MG63 (cell line): ENCODE measurements at regions not wholly inside any gene's neighbourhood (a gene's known extent, or its start where the extent isn't known, plus 50 kb on each side); places are given as distances from the start of the nearest gene placed in this dataset.

Experiments
- DNase-seq: peaks from one replicate; pipeline ENCODE4 v3.0.0-alpha.2; 2020
- H3K27me3 ChIP-seq: fragments of 250-450 bp; sonication (Bioruptor Pico); 2 replicates; pipeline ENCODE4 v1.5.1; 2020; ENCODE audit warnings: mild to moderate bottlenecking, moderate library complexity
- H3K36me3 ChIP-seq: fragments of 250-450 bp; sonication (Bioruptor Pico); 2 replicates; pipeline ENCODE4 v1.5.1; 2020; ENCODE audit warnings: mild to moderate bottlenecking, moderate library complexity
- H3K4me3 ChIP-seq: fragments of 250-450 bp; sonication (Bioruptor Pico); 2 replicates; pipeline ENCODE4 v1.5.1; 2020; ENCODE audit warnings: mild to moderate bottlenecking, moderate library complexity
- H3K9me3 ChIP-seq: fragments of 250-450 bp; sonication (Bioruptor Pico); 2 replicates; pipeline ENCODE4 v1.5.1; 2020; ENCODE audit warnings: mild to moderate bottlenecking, moderate library complexity

DNA sequence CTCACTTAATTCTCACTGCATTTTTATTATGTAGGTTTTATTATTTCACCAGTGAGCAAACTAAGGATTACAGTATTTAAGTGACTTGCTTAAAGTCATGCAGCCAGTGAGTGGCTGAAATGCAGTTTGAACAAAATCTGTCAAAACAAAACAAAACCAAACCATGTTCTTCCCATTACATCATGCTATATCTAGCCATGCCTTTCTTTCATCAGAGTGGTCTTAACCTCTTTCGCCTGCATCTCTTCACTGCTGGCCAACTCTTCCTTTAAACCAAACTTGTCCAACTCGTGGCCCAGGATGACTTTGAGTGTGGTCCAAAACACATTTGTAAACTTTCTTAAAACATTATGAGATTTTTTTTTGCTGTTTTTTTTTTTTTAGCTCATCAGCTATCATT, 223.2 kb downstream of the PCDH7 start:
- Histone ChIP-seq H3K9me3 (no peaks in the 10 kb centered on the region), H3K4me3 (no peak overlapping the region), H3K27me3 (no peaks in the 10 kb centered on the region), H3K36me3 (no peaks in the 10 kb centered on the region)
- DNase-seq = no peak

DNA sequence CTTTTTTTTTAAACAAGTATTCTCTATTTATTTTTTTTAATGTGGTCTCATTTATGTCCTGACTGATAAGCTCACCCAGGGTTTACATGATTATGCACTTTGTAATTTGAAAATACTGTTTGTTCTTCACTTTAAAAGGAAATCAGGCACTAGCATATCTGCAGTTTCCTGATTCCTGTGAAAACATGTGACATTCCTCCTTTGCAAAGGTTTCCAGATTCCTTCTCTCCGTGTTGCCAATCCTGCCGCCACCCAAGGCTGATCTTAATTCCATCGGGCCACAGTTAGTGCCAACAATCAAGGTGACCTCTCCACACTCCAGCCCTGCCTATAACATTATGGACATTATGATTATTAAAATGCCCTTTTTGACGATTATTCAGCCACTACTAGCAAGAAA, 225.4 kb downstream of the PCDH7 start:
- H3K9me3 ChIP-seq = no peaks in the 10 kb centered on the region
- H3K27me3 ChIP-seq = no peaks in the 10 kb centered on the region
- no peak overlapping the region for H3K4me3 ChIP-seq
- DNase-seq = no peak
- no peaks in the 10 kb centered on the region for H3K36me3 ChIP-seq

DNA sequence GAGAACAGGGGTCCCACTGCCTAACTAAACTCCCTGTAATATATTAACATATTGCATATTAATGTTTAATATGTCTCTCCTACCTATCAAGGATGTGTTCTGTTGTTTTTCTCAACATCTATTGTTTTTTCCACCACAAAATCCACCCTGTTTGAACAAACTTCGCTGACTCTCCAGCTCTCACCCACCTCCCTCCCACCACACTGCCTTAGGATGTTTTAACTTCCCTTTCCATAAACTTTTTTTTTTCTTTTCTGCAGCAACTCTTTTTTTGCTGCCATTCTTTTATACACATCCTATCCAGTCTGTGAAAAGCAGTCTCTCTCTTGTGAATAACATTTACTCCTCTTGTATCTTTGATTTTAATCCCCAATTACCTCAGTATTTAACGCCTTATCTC, 226.1 kb downstream of the PCDH7 start:
- Histone ChIP-seq H3K36me3 (no peaks in the 10 kb centered on the region), H3K27me3 (no peaks in the 10 kb centered on the region), H3K9me3 (no peaks in the 10 kb centered on the region), H3K4me3 (no peak overlapping the region)
- DNase-seq = no peak

DNA sequence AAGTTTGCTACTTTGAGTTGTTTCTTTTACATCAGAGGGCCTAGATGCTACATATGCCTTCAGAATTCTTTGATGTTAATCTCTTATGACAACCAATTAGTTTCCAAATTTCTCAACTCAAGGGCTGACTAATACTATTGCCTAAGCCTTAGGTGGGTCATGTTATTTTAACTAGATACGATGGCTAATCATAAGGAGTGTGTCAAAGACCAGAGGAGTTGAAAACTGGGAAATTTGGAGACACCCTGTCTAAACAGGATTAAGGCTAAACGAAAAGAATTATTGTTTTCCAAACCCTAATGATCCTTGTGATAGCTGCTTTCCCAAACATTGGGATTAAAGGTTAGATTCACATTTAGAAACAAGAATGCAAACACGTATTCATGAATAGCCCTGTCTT, 228.5 kb downstream of the PCDH7 start:
- no peaks in the 10 kb centered on the region for H3K27me3 ChIP-seq
- H3K36me3 ChIP-seq = no peaks in the 10 kb centered on the region
- no peak for DNase-seq
- H3K9me3 ChIP-seq = no peaks in the 10 kb centered on the region
- H3K4me3 ChIP-seq = no peak overlapping the region

DNA sequence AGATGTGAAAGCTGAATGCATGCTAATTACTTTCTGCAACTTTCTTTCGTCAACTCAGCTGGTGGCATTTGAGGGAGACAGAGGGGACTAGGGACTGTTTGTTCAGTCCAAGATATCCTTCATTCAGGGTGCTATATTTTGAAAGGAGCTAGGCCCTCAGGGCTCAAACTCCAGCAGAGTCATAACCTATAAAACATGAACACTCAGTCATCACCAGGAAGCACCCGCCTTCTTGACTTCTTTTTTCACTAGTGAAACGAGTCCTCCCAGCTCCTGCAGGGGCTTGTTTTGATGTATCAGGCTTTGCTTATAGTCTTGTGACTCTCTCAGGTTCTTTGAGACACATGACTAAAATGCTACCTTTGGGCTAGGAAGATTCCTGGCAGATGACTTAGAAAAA, 230.6 kb downstream of the PCDH7 start:
- DNase-seq = no peak
- H3K27me3 ChIP-seq = no peaks in the 10 kb centered on the region
- H3K36me3 ChIP-seq = no peaks in the 10 kb centered on the region
- H3K9me3 ChIP-seq = no peaks in the 10 kb centered on the region
- no peak overlapping the region for H3K4me3 ChIP-seq

- no peak for DNase-seq
- Histone ChIP-seq H3K4me3 (no peak overlapping the region), H3K36me3 (no peaks in the 10 kb centered on the region), H3K9me3 (no peaks in the 10 kb centered on the region), H3K27me3 (no peaks in the 10 kb centered on the region)
Measured at GRCh38 chr4:30952526-30953219, 232.5 kb downstream of the PCDH7 start.

- Histone ChIP-seq H3K36me3 (no peaks in the 10 kb centered on the region), H3K4me3 (no peak overlapping the region), H3K9me3 (no peaks in the 10 kb centered on the region), H3K27me3 (no peaks in the 10 kb centered on the region)
- DNase-seq = no peak
Measured at GRCh38 chr4:30953799-30954198, 233.6 kb downstream of the PCDH7 start.

DNA sequence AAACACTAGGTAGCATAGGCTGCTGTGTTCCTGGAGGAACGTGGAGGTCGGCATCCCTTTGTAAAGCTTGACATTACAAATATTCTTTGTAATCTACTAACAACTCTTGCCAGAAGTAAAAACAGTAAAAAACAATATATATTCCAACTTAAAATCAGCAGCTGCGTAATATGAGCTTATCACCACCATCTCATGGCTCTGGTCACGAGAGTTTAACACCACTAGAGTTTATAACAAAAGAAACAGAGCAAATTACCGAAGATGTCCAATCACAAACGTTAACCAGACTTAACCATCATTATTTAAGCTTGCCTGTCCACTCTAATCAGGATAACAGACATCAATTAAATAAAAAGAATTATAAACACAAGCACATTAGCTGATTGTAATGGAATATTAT, 236.7 kb downstream of the PCDH7 start:
- no peak overlapping the region for H3K4me3 ChIP-seq
- no peaks in the 10 kb centered on the region for H3K27me3 ChIP-seq
- DNase-seq = no peak
- H3K9me3 ChIP-seq = no peaks in the 10 kb centered on the region
- H3K36me3 ChIP-seq = no peaks in the 10 kb centered on the region

- H3K36me3 ChIP-seq = no peaks in the 10 kb centered on the region
- no peaks in the 10 kb centered on the region for H3K9me3 ChIP-seq
- no peaks in the 10 kb centered on the region for H3K27me3 ChIP-seq
- H3K4me3 ChIP-seq = no peak overlapping the region
- no peak for DNase-seq
Measured at GRCh38 chr4:30957706-30958105, 237.5 kb downstream of the PCDH7 start.

GRCh38 chr4:30959781-30960485, 239.8 kb downstream of the PCDH7 start:
- Histone ChIP-seq H3K4me3 (no peak overlapping the region), H3K9me3 (no peaks in the 10 kb centered on the region), H3K27me3 (no peaks in the 10 kb centered on the region), H3K36me3 (no peaks in the 10 kb centered on the region)
- DNase-seq = no peak

GRCh38 chr4:30962939-30963338, 242.8 kb downstream of the PCDH7 start:
- Histone ChIP-seq H3K36me3 (no peaks in the 10 kb centered on the region), H3K9me3 (no peaks in the 10 kb centered on the region), H3K27me3 (no peaks in the 10 kb centered on the region), H3K4me3 (no peak overlapping the region)
- DNase-seq = no peak

- Histone ChIP-seq H3K4me3 (no peak overlapping the region), H3K36me3 (no peaks in the 10 kb centered on the region), H3K9me3 (no peaks in the 10 kb centered on the region), H3K27me3 (no peaks in the 10 kb centered on the region)
- no peak for DNase-seq
Measured at GRCh38 chr4:30968926-30969325, 248.8 kb downstream of the PCDH7 start.

DNA sequence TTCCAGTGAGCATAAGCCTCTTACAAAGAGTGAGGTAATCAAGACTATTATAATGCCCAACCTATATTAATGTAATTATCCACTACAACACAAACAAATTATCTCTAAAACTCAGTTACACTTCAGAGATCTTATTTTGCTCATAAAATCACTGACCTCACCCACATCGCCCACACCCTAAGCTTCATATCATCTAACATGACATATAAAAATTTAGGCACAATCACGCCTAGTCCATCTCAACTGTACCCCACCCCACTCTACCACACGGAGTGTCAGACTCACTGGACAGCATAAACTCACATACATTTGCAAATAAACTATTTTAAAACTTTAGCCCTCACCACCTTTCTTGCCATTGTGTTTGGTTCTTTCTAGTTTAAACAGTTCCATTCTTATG, 252.4 kb downstream of the PCDH7 start:
- no peak overlapping the region for H3K4me3 ChIP-seq
- no peaks in the 10 kb centered on the region for H3K36me3 ChIP-seq
- H3K27me3 ChIP-seq = no peaks in the 10 kb centered on the region
- DNase-seq = no peak
- H3K9me3 ChIP-seq = no peaks in the 10 kb centered on the region

DNA sequence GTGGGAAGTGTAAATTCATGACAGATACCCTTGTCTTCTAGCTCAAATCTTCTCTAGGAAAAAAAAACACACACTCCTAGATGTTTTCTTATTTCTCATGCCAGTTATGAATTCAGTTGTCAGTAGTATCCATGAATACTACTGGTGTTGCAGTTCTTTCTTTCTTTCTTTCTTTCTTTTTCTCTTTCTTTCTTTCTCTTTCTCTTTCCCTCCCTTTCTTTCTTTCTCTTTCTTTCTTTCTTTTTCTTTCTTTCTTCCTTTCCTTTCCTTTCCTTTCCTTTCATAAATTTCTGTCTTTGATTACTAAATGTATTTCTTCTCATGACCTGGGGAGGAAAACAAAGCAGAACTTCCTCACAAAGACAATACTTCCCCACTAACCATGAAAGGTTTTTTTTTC, 253.8 kb downstream of the PCDH7 start:
- H3K27me3 ChIP-seq = no peaks in the 10 kb centered on the region
- DNase-seq = no peak
- no peaks in the 10 kb centered on the region for H3K36me3 ChIP-seq
- no peak overlapping the region for H3K4me3 ChIP-seq
- H3K9me3 ChIP-seq = no peaks in the 10 kb centered on the region

DNA sequence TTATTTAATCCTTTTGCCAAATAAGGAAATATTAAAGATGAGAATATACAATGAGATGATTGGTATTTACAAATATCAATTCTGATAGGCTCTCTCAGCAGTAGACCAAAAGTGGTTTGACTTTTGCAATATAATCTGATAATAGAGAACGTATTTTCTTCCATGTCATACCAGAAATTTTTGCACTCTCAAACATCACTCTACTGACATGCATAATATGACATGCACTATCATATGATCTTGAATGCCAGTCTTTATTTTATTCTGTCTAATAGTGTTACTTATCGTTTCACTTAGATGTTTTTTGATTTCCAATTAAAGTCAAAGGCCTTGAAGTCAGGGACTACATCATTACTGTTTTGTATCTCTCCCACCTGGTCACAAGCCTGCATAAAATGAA, 259.2 kb downstream of the PCDH7 start:
- Histone ChIP-seq H3K4me3 (no peak overlapping the region), H3K9me3 (no peaks in the 10 kb centered on the region), H3K27me3 (no peaks in the 10 kb centered on the region), H3K36me3 (no peaks in the 10 kb centered on the region)
- DNase-seq = no peak

GRCh38 chr4:30989508-30989907, 269.3 kb downstream of the PCDH7 start:
- DNase-seq = no peak
- no peaks in the 10 kb centered on the region for H3K9me3 ChIP-seq
- no peaks in the 10 kb centered on the region for H3K36me3 ChIP-seq
- no peak overlapping the region for H3K4me3 ChIP-seq
- H3K27me3 ChIP-seq = no peaks in the 10 kb centered on the region

- no peak for DNase-seq
- Histone ChIP-seq H3K27me3 (no peaks in the 10 kb centered on the region), H3K4me3 (no peak overlapping the region), H3K9me3 (no peaks in the 10 kb centered on the region), H3K36me3 (no peaks in the 10 kb centered on the region)
Measured at GRCh38 chr4:30996841-30997240, 276.7 kb downstream of the PCDH7 start.

DNA sequence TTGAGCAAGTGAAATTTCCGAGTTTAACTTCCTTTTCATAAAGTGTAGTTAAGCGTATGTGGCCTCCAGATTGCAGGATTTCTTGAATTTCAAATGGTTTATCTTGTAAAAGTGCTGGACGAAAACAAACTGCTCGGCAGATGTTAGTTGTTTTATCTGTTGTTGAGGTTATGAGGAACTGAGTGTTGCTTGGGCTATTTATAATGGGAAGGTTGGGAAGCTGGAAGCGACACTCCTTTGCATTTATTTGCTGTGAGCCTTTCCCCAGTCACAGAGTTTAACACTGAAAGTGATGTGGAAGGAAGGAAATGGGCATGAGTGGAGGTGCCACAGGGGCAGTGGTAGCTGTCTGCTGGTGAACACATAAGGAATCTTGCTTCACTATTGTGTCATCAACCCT, 284.9 kb downstream of the PCDH7 start:
- Histone ChIP-seq H3K27me3 (no peaks in the 10 kb centered on the region), H3K36me3 (no peaks in the 10 kb centered on the region), H3K9me3 (no peaks in the 10 kb centered on the region), H3K4me3 (no peak overlapping the region)
- no peak for DNase-seq
